Loucy (cell line): ENCODE measurements at regions not wholly inside any gene's neighbourhood (a gene's known extent, or its start where the extent isn't known, plus 50 kb on each side); places are given as distances from the start of the nearest gene placed in this dataset.

Experiments used
- H2AFZ ChIP-seq: fragments of 200-600 bp; sonication (generic); 2 replicates; pipeline ENCODE4 v1.6.0; 2016; ENCODE audit warnings: antibody characterized with exemption, mild to moderate bottlenecking, low read length, moderate library complexity
- H3F3A ChIP-seq: fragments of 200-600 bp; 2 replicates; pipeline ENCODE4 v1.6.0; 2016; ENCODE audit warnings: antibody characterized with exemption, low read depth, mild to moderate bottlenecking
- H3K27me3 ChIP-seq: fragments of 200-600 bp; sonication (generic); 2 replicates; pipeline ENCODE4 v1.6.1; 2014; ENCODE audit warnings: low read length, mild to moderate bottlenecking; ENCODE audit not compliant: insufficient read depth, poor library complexity, severe bottlenecking
- H3K36me3 ChIP-seq: fragments of 200-600 bp; sonication (generic); 2 replicates; pipeline ENCODE4 v1.6.1; 2016; ENCODE audit warnings: low read length; ENCODE audit not compliant: insufficient read depth
- H3K4me1 ChIP-seq: fragments of 200-600 bp; sonication (generic); 2 replicates; pipeline ENCODE4 v1.5.1; 2014; ENCODE audit warnings: low read length, mild to moderate bottlenecking; ENCODE audit not compliant: insufficient read depth, poor library complexity, severe bottlenecking
- H3K4me2 ChIP-seq: fragments of 200-600 bp; sonication (generic); 2 replicates; pipeline ENCODE4 v1.6.0; 2014; ENCODE audit warnings: antibody characterized with exemption, low read length, low read depth, mild to moderate bottlenecking; ENCODE audit not compliant: poor library complexity, severe bottlenecking
- H3K4me3 ChIP-seq: fragments of 200-600 bp; sonication (generic); 2 replicates; pipeline ENCODE4 v1.5.1; 2014; ENCODE audit warnings: low read length, mild to moderate bottlenecking, mixed read lengths; ENCODE audit not compliant: poor library complexity, severe bottlenecking
- H3K79me2 ChIP-seq: fragments of 200-600 bp; sonication (generic); 2 replicates; pipeline ENCODE4 v1.6.1; 2014; ENCODE audit warnings: low read length; ENCODE audit not compliant: insufficient read depth
- H3K9ac ChIP-seq: fragments of 200-600 bp; sonication (generic); 2 replicates; pipeline ENCODE4 v1.6.0; 2014; ENCODE audit warnings: mild to moderate bottlenecking, low read depth, low read length, moderate library complexity; ENCODE audit not compliant: poor library complexity, severe bottlenecking
- H3K9me2 ChIP-seq: fragments of 200-600 bp; sonication (generic); replicated peaks from 2 replicates; pipeline ENCODE4 v1.6.1; 2016; ENCODE audit warnings: low read depth, low read length, mixed read lengths
- H3K9me3 ChIP-seq: fragments of 200-600 bp; sonication (generic); 2 replicates; pipeline ENCODE4 v1.6.1; 2014; ENCODE audit warnings: mild to moderate bottlenecking, antibody characterized with exemption, low read length, low read depth; ENCODE audit not compliant: insufficient read depth
- H4K20me1 ChIP-seq: fragments of 200-600 bp; sonication (generic); 2 replicates; pipeline ENCODE4 v1.6.0; 2014; ENCODE audit warnings: antibody characterized with exemption, low read length, mild to moderate bottlenecking; ENCODE audit not compliant: insufficient read depth, poor library complexity, severe bottlenecking
- EZH2phosphoT487 ChIP-seq: fragments of 200-600 bp; IDR thresholded peaks from 2 replicates; pipeline ENCODE4 v1.6.1; 2018; ENCODE audit warnings: antibody characterized with exemption, mild to moderate bottlenecking, moderate library complexity, borderline replicate concordance
- TF ChIP-seq, protein P1 (sequence below): fragments of 200-600 bp; sonication (generic); conservative IDR thresholded peaks from 2 replicates; pipeline ENCODE4 v1.5.1; 2014; ENCODE audit warnings: mild to moderate bottlenecking, antibody characterized with exemption, low read length

DNA sequence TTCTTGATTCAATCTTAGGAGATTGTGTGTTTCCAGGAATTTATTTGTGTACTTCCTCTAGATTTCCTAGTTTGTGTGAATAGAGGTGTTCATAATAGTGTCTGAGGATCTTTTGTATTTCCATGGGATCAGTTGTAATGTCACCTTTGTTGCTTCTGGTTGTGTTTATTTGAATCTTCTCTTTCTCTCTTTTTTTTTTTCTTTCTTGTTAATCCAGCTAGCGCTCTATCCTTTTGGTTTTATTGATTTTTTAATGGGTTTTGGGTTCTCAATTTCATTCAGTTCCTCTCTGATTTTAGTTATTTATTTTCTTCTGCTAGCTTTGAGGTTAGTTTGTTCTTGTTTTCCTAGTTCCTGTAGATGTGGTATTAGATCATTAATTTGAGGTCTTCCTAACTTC, 242.5 kb downstream of the SEC23A start:
- Histone ChIP-seq H3K9me3 (no peaks in the 10 kb centered on the region), H3K9me2 (no peaks in the 10 kb centered on the region)

DNA sequence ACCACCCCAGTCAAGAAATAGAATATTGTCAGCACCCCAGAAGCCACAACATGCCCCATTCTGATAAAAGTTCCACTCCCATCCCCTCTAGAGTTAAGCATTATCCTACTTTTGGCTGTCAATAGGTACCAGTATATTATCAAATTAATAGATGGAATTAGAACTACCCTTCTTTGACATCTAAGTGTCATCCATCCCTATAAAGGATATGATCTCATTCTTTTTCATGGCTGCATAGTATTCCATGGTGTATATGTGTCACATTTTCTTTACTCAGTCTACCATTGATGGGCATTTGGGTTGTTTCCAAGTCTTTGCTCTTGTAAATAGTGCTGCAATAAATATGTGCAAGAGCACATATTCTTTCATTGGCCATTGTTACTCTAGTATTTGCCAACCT, 246.2 kb downstream of the SEC23A start:
- H3K4me3 ChIP-seq, result no peak overlapping the region
- H2AFZ ChIP-seq, result no peak overlapping the region
- H3K9ac ChIP-seq, result no peak overlapping the region
- TF ChIP-seq, protein P1, sequence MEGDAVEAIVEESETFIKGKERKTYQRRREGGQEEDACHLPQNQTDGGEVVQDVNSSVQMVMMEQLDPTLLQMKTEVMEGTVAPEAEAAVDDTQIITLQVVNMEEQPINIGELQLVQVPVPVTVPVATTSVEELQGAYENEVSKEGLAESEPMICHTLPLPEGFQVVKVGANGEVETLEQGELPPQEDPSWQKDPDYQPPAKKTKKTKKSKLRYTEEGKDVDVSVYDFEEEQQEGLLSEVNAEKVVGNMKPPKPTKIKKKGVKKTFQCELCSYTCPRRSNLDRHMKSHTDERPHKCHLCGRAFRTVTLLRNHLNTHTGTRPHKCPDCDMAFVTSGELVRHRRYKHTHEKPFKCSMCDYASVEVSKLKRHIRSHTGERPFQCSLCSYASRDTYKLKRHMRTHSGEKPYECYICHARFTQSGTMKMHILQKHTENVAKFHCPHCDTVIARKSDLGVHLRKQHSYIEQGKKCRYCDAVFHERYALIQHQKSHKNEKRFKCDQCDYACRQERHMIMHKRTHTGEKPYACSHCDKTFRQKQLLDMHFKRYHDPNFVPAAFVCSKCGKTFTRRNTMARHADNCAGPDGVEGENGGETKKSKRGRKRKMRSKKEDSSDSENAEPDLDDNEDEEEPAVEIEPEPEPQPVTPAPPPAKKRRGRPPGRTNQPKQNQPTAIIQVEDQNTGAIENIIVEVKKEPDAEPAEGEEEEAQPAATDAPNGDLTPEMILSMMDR, result no peak
- no peak for TF ChIP-seq EZH2phosphoT487
- H4K20me1 ChIP-seq, result no peaks in the 10 kb centered on the region
- no peaks in the 10 kb centered on the region for H3K4me1 ChIP-seq
- no peaks in the 10 kb centered on the region for H3K27me3 ChIP-seq
- no peaks in the 10 kb centered on the region for H3F3A ChIP-seq
- no peaks in the 10 kb centered on the region for H3K9me2 ChIP-seq
- no peaks in the 10 kb centered on the region for H3K79me2 ChIP-seq
- H3K36me3 ChIP-seq, result no peaks in the 10 kb centered on the region
- no peak overlapping the region for H3K4me2 ChIP-seq
- H3K9me3 ChIP-seq, result no peaks in the 10 kb centered on the region

More for the DNA sequence above, 242.5 kb downstream of the SEC23A start:
- Histone ChIP-seq H3K4me3 (no peak overlapping the region), H3K27me3 (no peaks in the 10 kb centered on the region), H4K20me1 (no peaks in the 10 kb centered on the region), H3K4me2 (no peak overlapping the region), H3K9ac (no peak overlapping the region), H3K36me3 (no peaks in the 10 kb centered on the region), H2AFZ (no peak overlapping the region), H3K79me2 (no peaks in the 10 kb centered on the region), H3F3A (no peaks in the 10 kb centered on the region), H3K4me1 (no peaks in the 10 kb centered on the region)
- TF ChIP-seq, protein P1, result no peak
- TF ChIP-seq EZH2phosphoT487, result no peak

DNA sequence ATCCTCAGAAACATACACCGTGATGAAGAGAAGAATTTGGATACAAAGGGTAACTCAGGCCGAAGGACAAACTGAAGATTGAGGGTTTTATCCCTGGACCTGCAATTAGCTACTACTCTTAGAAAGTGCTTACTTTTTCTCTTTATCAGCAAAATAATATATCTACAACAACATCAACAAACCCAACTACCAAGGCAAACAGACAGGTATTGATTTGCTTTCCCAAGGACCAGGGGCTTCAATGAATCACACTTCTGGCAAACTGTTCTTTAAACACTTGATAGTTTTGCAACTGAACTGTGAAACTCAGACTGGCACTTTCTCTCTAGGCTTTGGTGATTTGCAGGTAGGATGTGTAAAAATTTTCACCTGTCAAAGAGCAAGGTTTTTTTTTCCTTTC, 247.5 kb downstream of the SEC23A start:
- H3K36me3 ChIP-seq, result no peaks in the 10 kb centered on the region
- no peaks in the 10 kb centered on the region for H3K27me3 ChIP-seq
- H3K4me1 ChIP-seq, result no peaks in the 10 kb centered on the region
- no peaks in the 10 kb centered on the region for H3K79me2 ChIP-seq
- H3K9me3 ChIP-seq, result no peaks in the 10 kb centered on the region
- H3K9ac ChIP-seq, result no peak overlapping the region
- H2AFZ ChIP-seq, result no peak overlapping the region
- H4K20me1 ChIP-seq, result no peaks in the 10 kb centered on the region
- H3K9me2 ChIP-seq, result no peaks in the 10 kb centered on the region
- no peak overlapping the region for H3K4me2 ChIP-seq
- H3F3A ChIP-seq, result no peaks in the 10 kb centered on the region
- no peak for TF ChIP-seq EZH2phosphoT487
- TF ChIP-seq, protein P1, result no peak
- no peak overlapping the region for H3K4me3 ChIP-seq
